GM18867 (cell line): ENCODE measurements at regions not wholly inside any gene's neighbourhood (a gene's known extent, or its start where the extent isn't known, plus 50 kb on each side); places are given as distances from the start of the nearest gene placed in this dataset.
A peak's percentile ranks its signal among the peaks of the same experiment; 100 is the strongest.
"Not testable (repeated sequence)": the region's sequence is repeated elsewhere in the genome, so short reads cannot be mapped to it uniquely, and the experiment has no call there.

ENCODE experiments used
- ATAC-seq: cut with Tn5 transposase; IDR thresholded peaks from one replicate; pipeline ENCODE4 v1.9.1; 2021; ENCODE audit warnings: mild to moderate bottlenecking, moderate library complexity; ENCODE audit not compliant: unreplicated experiment

- no peak for ATAC-seq
Observed at GRCh38 chr5:96320797-96321196, 112.3 kb downstream of the PCSK1 start.

GRCh38 chr5:96319981-96320739 is 112.9 kb downstream of the PCSK1 start:
- not testable (repeated sequence) for ATAC-seq

GRCh38 chr5:96318569-96319110 is 114.4 kb downstream of the PCSK1 start:
- no peak for ATAC-seq

- ATAC-seq, result no peak
Observed at GRCh38 chr5:96317945-96318344, 115.1 kb downstream of the PCSK1 start.

GRCh38 chr5:96316487-96316886 is 116.6 kb downstream of the PCSK1 start:
- no peak for ATAC-seq

- ATAC-seq, result no peak
Observed at GRCh38 chr5:96316017-96316416, 117.0 kb downstream of the PCSK1 start.

- ATAC-seq, result peak; percentile 74
Observed at GRCh38 chr5:96315431-96315830, 117.6 kb downstream of the PCSK1 start.

GRCh38 chr5:96312383-96312782 is 120.7 kb downstream of the PCSK1 start:
- ATAC-seq, result peak; percentile 42

- ATAC-seq, result not testable (repeated sequence)
Observed at GRCh38 chr5:96307047-96307446, 126.0 kb downstream of the PCSK1 start.

GRCh38 chr5:96302174-96302738 is 130.8 kb downstream of the PCSK1 start:
- ATAC-seq, result no peak

GRCh38 chr5:96300976-96301375 is 132.1 kb downstream of the PCSK1 start:
- no peak for ATAC-seq

- ATAC-seq, result no peak
Observed at GRCh38 chr5:96297867-96298266, 135.2 kb downstream of the PCSK1 start.

- ATAC-seq, result no peak
Observed at GRCh38 chr5:96297290-96297689, 135.8 kb downstream of the PCSK1 start.

- ATAC-seq, result no peak
Observed at GRCh38 chr5:96294884-96295202, 138.2 kb downstream of the PCSK1 start.

- ATAC-seq, result no peak
Observed at GRCh38 chr5:96293966-96294883, 138.8 kb downstream of the PCSK1 start.

- no peak for ATAC-seq
Observed at GRCh38 chr5:96292582-96293247, 140.3 kb downstream of the PCSK1 start.

- not testable (repeated sequence) for ATAC-seq
Observed at GRCh38 chr5:96289287-96289686, 143.8 kb downstream of the PCSK1 start.

GRCh38 chr5:96288845-96289185 is 144.2 kb downstream of the PCSK1 start:
- no peak for ATAC-seq

- ATAC-seq, result no peak
Observed at GRCh38 chr5:96288166-96288844, 144.7 kb downstream of the PCSK1 start.

- ATAC-seq, result no peak
Observed at GRCh38 chr5:96287136-96287535, 145.9 kb downstream of the PCSK1 start.
